Stimulated activated CD4-positive, alpha-beta T cell treated with anti-CD3 and anti-CD28 coated beads, TNF-alpha, amount 100 ng/mL, for 24 hours (primary cell): ENCODE measurements at regions not wholly inside any gene's neighbourhood (a gene's known extent, or its start where the extent isn't known, plus 50 kb on each side); places are given as distances from the start of the nearest gene placed in this dataset.

Source experiments
- DNase-seq, 3 experiments: peaks; one replicate each; pipeline ENCODE4 v3.0.0-alpha.2; 2020; ENCODE audit warnings: low read depth in 3 of 3

DNA sequence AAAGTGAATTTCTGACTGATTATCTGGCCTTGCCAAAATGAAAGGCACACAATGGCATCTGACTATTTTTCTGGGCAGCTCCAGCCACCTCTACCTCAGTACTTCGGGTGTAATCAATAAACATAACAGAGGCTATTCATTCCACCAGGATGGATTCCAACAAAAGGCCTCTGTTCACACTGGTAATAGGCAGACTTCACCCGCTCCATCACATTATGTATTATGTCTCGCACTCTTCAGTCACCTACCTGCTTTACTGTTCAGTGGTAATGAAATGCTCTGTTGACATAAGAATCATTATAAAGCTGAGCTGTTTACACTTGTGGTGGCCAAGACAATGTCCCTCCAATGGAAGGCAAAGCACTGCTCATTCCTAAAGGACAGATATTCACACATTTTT lies 1333.7 kb upstream of the WWC1 start:
- no peak for DNase-seq

GRCh38 chr5:166959766-166960165 lies 1331.7 kb upstream of the WWC1 start:
- no peak for DNase-seq

GRCh38 chr5:166961028-166961427 lies 1330.4 kb upstream of the WWC1 start:
- DNase-seq, result no peak

GRCh38 chr5:166961913-166962312 lies 1329.5 kb upstream of the WWC1 start:
- DNase-seq, result no peak

DNA sequence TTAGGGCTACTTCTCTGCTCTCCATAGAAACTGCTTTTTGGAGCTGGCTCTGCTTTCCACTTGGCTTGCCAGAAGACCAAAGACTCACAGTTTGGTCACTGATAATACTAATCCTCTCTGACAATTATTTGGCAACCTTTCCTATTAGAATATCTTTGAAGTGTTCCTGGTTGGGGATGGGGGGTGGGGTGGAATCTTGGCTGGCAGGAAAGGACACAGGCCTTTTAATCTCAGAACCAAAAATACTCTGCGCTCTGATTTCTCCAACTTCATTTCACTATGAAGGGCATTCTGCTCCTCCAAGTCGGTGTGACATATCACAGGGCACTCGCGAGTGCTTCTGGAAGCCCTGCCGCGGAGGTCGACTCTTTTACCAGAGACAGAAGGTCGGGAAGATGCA lies 1329.0 kb upstream of the WWC1 start:
- no peak for DNase-seq

- DNase-seq, result no peak
Measured at GRCh38 chr5:166963596-166963995, 1327.8 kb upstream of the WWC1 start.

DNA sequence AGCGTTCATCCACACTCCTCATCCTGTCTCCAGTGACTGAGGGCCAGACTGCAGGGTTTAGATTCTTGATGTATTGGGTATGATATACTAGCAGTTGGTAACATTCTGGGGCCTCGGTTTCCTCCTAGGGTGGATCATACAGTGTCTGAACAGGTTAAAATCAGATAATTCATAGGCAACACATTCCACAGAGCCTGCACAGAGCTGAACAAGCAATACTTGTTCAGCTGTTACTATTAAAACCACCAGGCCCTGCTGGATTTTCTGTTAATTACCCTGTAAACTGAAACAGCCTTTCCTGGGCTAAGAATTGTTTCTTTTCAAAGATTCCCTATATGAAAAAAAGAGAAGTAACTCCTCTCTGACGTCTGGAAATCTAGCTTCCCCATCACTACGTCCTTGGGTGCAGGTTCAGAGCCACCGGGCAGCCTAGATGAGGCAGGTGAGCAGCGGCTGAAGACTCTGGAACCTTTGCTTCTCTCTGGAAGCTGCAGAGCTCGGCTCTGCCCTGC lies 1313.5 kb upstream of the WWC1 start:
- DNase-seq, result no peak

GRCh38 chr5:166979307-166979895 lies 1312.0 kb upstream of the WWC1 start:
- DNase-seq, result no peak

DNA sequence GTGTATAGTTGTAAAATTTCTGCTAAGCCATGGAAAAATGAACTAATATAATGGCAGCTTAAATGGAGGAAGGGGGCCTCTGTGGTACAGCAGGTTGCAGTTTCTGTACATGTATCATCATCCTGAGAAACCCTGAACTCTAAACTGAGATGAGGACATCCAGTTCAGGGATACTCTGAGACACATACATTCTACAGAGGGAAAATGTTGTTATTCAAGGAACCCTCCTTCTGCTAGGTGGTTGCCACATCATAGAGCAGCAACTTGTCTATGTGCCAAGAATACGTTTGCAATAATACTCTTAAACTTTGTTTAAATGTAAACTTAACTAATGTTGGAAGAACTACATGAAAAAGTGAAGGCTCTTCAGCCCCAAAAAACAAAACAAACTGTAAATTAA lies 1310.8 kb upstream of the WWC1 start:
- DNase-seq, result no peak

- DNase-seq, result no peak
Measured at GRCh38 chr5:166982226-166982625, 1309.2 kb upstream of the WWC1 start.

DNA sequence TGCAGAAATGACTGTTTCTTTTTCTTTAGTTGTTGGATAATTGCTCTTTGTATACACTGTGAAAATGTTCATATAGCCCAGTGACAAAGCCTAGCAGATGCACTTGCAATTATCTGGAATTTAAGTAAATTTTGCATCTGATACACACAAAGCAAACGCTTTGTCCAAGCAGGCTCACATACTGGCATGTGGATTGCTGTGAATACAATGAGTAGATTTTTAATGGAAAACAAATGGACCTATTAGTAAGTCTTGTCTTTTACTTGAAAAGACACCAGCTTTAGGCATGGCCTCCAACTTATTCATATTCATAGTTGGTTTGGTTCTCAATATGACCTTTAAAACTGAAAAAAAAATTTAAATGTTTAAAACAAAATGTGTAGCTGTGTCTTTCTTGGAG lies 1299.8 kb upstream of the WWC1 start:
- DNase-seq, result no peak

- DNase-seq, result no peak
Measured at GRCh38 chr5:166992108-166992507, 1299.3 kb upstream of the WWC1 start.

- DNase-seq, result no peak
Measured at GRCh38 chr5:166992874-166993722, 1298.3 kb upstream of the WWC1 start.

GRCh38 chr5:166994226-166994625 lies 1297.2 kb upstream of the WWC1 start:
- DNase-seq, result no peak

DNA sequence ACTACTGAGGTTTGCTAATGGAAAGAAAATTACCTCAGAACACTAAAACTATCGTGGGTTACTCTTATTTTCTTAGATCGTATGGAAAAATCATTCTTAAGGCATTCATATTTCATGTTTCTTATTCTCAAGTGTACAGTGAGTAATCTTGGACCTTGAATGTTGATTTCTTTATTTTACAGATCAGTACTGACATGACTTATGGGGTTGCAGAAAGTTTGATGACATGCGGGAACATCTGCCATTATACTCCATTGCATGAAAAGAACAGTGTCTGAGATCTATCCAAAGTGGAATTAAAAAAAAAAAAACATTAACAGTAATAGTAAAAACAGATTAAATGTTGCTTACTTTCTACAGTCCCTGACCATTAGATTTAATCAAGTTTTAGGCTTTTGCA lies 1290.2 kb upstream of the WWC1 start:
- no peak for DNase-seq

GRCh38 chr5:167008705-167009104 lies 1282.7 kb upstream of the WWC1 start:
- DNase-seq, result no peak

DNA sequence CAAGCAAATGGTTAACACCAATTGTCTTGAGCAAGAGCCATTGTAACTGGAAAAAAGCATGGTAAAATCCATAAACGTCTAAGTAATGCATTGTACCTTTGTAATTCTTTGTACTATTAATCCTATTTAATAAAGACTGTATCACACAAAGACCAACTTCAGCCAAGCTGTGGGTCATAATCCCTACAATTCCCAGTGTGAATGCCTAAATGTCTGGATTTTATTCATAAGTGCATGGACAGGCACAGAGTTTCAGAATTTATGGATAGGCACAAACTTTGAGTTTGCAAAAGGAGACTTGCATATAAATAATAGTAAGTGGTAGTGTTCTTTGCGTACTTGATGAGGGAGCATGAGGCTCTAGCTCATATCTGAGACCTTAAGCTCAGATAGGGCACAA lies 1280.2 kb upstream of the WWC1 start:
- DNase-seq, result no peak

DNA sequence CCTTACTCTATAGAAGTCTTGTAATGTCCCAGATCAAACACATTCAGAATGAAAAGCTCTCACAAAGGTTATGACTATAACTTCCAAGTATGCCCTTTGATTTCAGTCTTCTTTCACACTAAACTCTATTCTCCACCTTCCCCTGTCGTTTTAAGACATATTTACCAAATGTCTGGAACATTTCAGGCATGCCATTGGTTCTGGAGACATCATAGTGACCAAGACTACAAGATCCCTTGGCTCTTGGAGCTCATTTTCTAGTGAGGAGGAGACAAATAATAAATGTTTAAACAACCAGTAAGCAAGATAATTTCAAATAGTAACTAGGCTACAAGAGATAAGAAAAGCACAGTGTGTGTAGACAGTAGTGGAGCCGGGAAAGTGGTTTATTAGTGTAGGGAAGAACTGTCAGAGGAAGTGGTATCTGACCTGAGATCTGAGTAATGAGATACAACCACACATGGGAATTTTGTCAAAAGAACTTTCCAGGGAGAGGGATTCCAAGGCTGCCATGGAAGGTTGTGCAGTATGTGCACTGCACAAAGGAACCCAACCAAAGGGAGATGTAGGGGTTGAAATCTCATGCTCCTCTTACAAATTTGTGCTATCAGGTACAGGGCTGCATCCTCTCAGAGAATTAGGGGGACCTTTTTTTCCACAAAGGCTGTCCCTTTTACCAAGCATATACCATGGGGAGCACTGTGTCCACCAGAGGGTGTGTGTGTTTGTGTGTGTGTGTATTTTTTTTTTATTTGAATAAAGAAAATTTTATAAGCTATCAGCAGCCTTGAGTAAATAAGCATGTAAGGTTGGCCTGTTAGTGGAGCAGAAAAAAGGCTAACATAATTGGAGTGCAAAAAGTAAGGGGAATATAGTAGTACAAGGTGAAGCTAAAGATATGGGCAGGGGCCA lies 1279.1 kb upstream of the WWC1 start:
- no peak for DNase-seq

- no peak for DNase-seq
Measured at GRCh38 chr5:167014401-167015056, 1276.9 kb upstream of the WWC1 start.

- DNase-seq, result no peak
Measured at GRCh38 chr5:167020418-167020817, 1271.0 kb upstream of the WWC1 start.

DNA sequence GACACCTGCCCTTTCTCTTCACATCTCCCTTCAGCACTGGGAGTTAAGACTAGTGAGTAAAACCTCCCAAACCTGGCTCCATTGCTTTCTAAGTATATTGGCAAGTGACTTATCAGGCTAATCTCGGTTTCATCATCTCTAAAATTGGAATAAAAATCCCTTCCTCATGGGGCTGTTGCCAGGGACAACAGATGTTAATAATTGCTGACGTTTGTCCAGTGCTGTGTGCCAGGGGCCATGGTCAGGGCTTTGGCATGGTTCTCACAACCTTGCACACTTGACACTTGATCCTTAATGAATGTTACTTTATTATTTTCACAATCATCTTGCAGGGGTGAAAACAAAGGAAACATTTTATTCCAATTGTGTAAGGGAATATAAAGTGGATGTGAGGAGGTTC lies 1262.0 kb upstream of the WWC1 start:
- no peak for DNase-seq
